H1 (cell line): ENCODE measurements at regions not wholly inside any gene's neighbourhood (a gene's known extent, or its start where the extent isn't known, plus 50 kb on each side); places are given as distances from the start of the nearest gene placed in this dataset.

Experiments used
- BRCA1 ChIP-seq: IDR thresholded peaks from 2 replicates; pipeline ENCODE4 v1.6.1; 2012; ENCODE audit warnings: low read depth, low read length, improper control_type of control experiment
- CTCF ChIP-seq, 3 experiments: IDR thresholded peaks; 1 replicate in 2 of 3; 2 replicates in 1 of 3; pipeline versions ENCODE4 v1.5.1 to v1.6.1; 2011; ENCODE audit warnings: low read length in 3 of 3, mild to moderate bottlenecking in 3 of 3, inconsistent platforms in 2 of 3, low read depth in 1 of 3, moderate library complexity in 1 of 3; ENCODE audit not compliant: insufficient read depth in 1 of 3; ENCODE audit errors: control extremely low read depth in 1 of 3
- EZH2 ChIP-seq: fragments of 200-600 bp; sonication (generic); IDR thresholded peaks from 2 replicates; pipeline ENCODE4 v1.7.1; 2012; ENCODE audit warnings: low read depth, mild to moderate bottlenecking, moderate library complexity, low read length, inconsistent platforms; ENCODE audit not compliant: severe bottlenecking
- GTF2F1 ChIP-seq: IDR thresholded peaks from 2 replicates; pipeline ENCODE4 v1.6.1; 2012; ENCODE audit warnings: low read depth, low read length, improper control_type of control experiment, borderline replicate concordance
- POLR2AphosphoS5 ChIP-seq: IDR thresholded peaks from 2 replicates; pipeline ENCODE4 v1.6.1; 2011; ENCODE audit warnings: low read depth, low read length
- SIN3A ChIP-seq, 2 experiments: IDR thresholded peaks in 1 of 2; conservative IDR thresholded peaks in 1 of 2; 2 replicates each; pipeline ENCODE4 v1.6.1; 2011 to 2012; ENCODE audit warnings: low read length in 2 of 2, improper control_type of control experiment in 1 of 2, low read depth in 1 of 2, mild to moderate bottlenecking in 1 of 2

DNA sequence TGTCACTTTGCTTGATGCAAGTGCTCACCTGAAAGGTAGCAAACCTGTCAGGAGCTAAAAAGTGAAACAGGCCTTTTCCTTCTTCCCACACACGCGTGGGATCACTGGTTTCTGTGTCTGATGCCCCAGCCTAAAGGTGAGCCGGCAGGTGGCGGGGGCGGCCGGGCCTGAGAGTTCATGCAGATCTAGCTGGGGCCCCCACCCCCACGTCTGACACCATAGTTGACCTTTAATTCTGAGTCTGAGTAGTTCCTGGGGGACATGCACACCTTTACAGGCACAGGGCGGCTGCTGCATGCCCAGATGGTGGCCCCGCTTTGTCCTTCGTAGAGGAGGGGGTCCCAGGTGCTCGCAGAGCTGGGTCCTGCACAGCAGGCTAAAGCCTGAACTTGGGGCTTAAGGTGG is 345.3 kb downstream of the TEX29 start:
- TF ChIP-seq BRCA1: no peak
- no peak for TF ChIP-seq EZH2
- no peak for TF ChIP-seq POLR2AphosphoS5
- TF ChIP-seq CTCF (IDR thresholded peaks at IDR 0.05; ENCODE audit: control extremely low read depth in 1 of 3, insufficient read depth in 1 of 3, low read depth in 1 of 3, low read length in 3 of 3): no peak
- no peak for TF ChIP-seq SIN3A (conservative IDR thresholded peaks at IDR 0.05 in 1 of 2, IDR thresholded peaks at IDR 0.05 in 1 of 2; ENCODE audit: low read depth in 1 of 2, low read length in 2 of 2)
- no peak for TF ChIP-seq GTF2F1
